HEK293 (cell line): ENCODE measurements at regions not wholly inside any gene's neighbourhood (a gene's known extent, or its start where the extent isn't known, plus 50 kb on each side); places are given as distances from the start of the nearest gene placed in this dataset.
"Not testable (repeated sequence)": the region's sequence is repeated elsewhere in the genome, so short reads cannot be mapped to it uniquely, and the experiment has no call there.

Experiments used
- CTCF ChIA-PET: fragments of 350-600 bp; formaldehyde crosslinking; extraction: SDS; loops from one replicate; lab custom pipeline; 2021; ENCODE audit warnings: antibody characterized with exemption; lab: Yijun Ruan, JAX
- POLR2A ChIA-PET: fragments of 300-600 bp; formaldehyde crosslinking; extraction: SDS; loops from one replicate; lab custom pipeline; 2020; ENCODE audit warnings: antibody characterized with exemption, inconsistent platforms; lab: Yijun Ruan, JAX
- H3K27ac ChIP-seq: fragments of 200-500 bp; sonication (Bioruptor generic); 2 replicates; pipeline ENCODE4 v1.5.1; 2014; ENCODE audit warnings: low read depth, low read length, control low read depth, inconsistent platforms; ENCODE audit errors: extremely low read depth
- H3K36me3 ChIP-seq, 2 experiments: fragments of 200-500 bp in 1 of 2; sonication (Bioruptor generic) in 1 of 2; 1 replicate in 1 of 2; 2 replicates in 1 of 2; pipeline ENCODE4 v1.5.1; 2014 to 2017; ENCODE audit warnings: inconsistent platforms in 2 of 2, low read length in 2 of 2; ENCODE audit not compliant: control insufficient read depth in 2 of 2, insufficient read depth in 1 of 2
- H3K4me1 ChIP-seq: fragments of 200-500 bp; sonication (Bioruptor generic); 2 replicates; pipeline ENCODE4 v1.5.1; 2014; ENCODE audit warnings: mild to moderate bottlenecking, low read length, inconsistent platforms; ENCODE audit not compliant: control insufficient read depth, insufficient read depth
- H3K4me3 ChIP-seq: 2 replicates; pipeline ENCODE4 v1.5.1; 2011; ENCODE audit warnings: low read depth, mild to moderate bottlenecking, control low read depth, low read length, moderate library complexity
- H3K9me3 ChIP-seq: fragments of 200-500 bp; sonication (Bioruptor generic); 2 replicates; pipeline ENCODE4 v1.5.1; 2014; ENCODE audit warnings: low read depth, low read length, inconsistent platforms; ENCODE audit not compliant: control insufficient read depth, insufficient read depth
- RBAK ChIP-seq: fragments of 450-650 bp; formaldehyde crosslinking; IDR thresholded peaks from 2 replicates; pipeline ENCODE4 v1.5.1; 2016; ENCODE audit warnings: missing biosample characterization, missing genetic modification characterization
- SCRT1 ChIP-seq: fragments of 450-650 bp; formaldehyde crosslinking; IDR thresholded peaks from 2 replicates; pipeline ENCODE4 v1.5.1; 2016; ENCODE audit warnings: missing biosample characterization, missing genetic modification characterization, borderline replicate concordance
- TCF7L2 ChIP-seq: IDR thresholded peaks from 2 replicates; pipeline ENCODE4 v1.6.1; 2011; ENCODE audit warnings: low read depth, mild to moderate bottlenecking, inconsistent platforms, low read length, moderate library complexity, borderline replicate concordance
- ZNF10 ChIP-seq: fragments of 450-650 bp; formaldehyde crosslinking; IDR thresholded peaks from 2 replicates; pipeline ENCODE4 v1.5.1; 2017; ENCODE audit warnings: missing biosample characterization, missing genetic modification characterization
- ZNF16 ChIP-seq: fragments of 450-650 bp; formaldehyde crosslinking; IDR thresholded peaks from 2 replicates; pipeline ENCODE4 v1.5.1; 2016; ENCODE audit warnings: low read depth, missing biosample characterization, missing genetic modification characterization
- ZNF366 ChIP-seq: fragments of 450-650 bp; formaldehyde crosslinking; conservative IDR thresholded peaks from 2 replicates; pipeline ENCODE4 v1.5.1; 2016; ENCODE audit warnings: missing biosample characterization, missing genetic modification characterization
- TF ChIP-seq, protein P1 (sequence below): fragments of 450-650 bp; formaldehyde crosslinking; IDR thresholded peaks from 2 replicates; pipeline ENCODE4 v1.5.1; 2016; ENCODE audit warnings: missing biosample characterization, missing genetic modification characterization
- TF ChIP-seq, protein P2 (sequence below): fragments of 450-650 bp; formaldehyde crosslinking; conservative IDR thresholded peaks from 2 replicates; pipeline ENCODE4 v1.5.1; 2016; ENCODE audit warnings: low read depth, missing biosample characterization, missing genetic modification characterization

DNA sequence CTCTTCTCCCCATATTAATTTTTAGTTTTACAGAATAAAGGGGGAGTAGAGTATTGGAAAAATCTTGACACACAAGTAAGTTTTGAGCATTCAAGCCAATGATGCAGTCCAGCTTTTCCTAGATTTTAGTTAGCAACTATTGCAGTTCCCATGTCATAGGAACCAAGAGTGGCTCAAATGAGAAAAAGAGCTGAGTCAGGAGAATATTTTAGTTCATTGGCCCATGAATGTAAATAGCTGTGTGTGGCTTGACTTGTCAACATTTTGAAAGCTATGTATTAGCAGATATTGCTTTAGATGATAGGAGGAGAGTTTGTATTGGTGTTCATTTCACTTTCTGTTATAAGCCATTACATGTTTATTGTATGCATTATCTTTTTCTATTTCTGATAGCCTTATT is 853.7 kb downstream of the PLOD2 start (continued):
- TF ChIP-seq, protein P1, sequence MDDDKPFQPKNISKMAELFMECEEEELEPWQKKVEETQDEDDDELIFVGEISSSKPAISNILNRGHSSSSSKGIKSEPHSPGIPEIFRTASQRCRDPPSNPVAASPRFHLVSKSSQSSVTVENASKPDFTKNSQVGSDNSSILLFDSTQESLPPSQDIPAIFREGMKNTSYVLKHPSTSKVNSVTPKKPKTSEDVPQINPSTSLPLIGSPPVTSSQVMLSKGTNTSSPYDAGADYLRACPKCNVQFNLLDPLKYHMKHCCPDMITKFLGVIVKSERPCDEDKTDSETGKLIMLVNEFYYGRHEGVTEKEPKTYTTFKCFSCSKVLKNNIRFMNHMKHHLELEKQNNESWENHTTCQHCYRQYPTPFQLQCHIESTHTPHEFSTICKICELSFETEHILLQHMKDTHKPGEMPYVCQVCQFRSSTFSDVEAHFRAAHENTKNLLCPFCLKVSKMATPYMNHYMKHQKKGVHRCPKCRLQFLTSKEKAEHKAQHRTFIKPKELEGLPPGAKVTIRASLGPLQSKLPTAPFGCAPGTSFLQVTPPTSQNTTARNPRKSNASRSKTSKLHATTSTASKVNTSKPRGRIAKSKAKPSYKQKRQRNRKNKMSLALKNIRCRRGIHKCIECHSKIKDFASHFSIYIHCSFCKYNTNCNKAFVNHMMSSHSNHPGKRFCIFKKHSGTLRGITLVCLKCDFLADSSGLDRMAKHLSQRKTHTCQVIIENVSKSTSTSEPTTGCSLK (tag by site-specific recombination): no peak
- no peak for TF ChIP-seq ZNF366 (tag by site-specific recombination)

DNA sequence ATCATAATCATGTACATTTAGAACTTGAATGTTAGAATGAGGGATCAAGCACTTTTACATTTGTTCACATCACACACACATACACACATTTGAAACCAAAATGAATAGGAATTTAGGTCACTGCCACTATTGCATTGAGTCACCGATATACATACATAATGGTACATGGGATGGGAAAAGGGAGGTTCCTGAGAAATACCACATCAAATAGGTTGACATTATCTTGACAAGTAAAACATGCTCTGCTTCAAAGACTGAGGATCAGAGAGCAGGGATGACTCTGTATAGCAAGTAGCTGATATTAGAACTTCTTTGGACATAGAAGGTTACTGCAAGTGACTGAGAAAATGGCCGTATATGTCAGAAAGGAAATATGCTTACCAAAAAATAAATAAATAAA is 847.2 kb downstream of the PLOD2 start:
- Histone ChIP-seq H3K4me1 (no peaks in the 10 kb centered on the region), H3K4me3 (no peak overlapping the region), H3K9me3 (no peaks in the 10 kb centered on the region), H3K36me3 (no peaks in the 10 kb centered on the region), H3K27ac (no peak overlapping the region)
- POLR2A ChIA-PET: no interaction called here
- TF ChIP-seq TCF7L2: no peak
- CTCF ChIA-PET: no interaction called here

DNA sequence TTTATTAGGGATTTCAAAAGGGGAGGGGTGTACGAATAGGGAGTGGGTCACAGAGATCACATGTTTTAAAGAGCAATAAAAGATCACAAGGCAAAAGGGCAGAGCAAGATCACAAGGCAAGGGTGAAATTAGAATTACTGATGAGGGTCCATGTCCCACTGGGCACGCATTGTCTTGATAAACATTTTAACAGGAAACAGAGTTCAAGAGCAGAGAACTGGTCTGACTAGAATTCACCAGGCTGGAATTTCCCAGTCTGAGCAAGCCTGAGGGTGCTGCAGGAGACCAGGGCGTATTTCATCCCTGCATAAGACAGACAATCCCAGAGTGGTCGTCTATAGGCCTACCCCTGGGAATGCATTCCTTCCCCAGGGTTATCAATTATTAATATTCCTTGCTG is 844.7 kb downstream of the PLOD2 start:
- H3K27ac ChIP-seq, H3K36me3 ChIP-seq, H3K4me3 ChIP-seq, H3K4me1 ChIP-seq, H3K9me3 ChIP-seq, CTCF ChIA-PET, POLR2A ChIA-PET: not testable (repeated sequence)

DNA sequence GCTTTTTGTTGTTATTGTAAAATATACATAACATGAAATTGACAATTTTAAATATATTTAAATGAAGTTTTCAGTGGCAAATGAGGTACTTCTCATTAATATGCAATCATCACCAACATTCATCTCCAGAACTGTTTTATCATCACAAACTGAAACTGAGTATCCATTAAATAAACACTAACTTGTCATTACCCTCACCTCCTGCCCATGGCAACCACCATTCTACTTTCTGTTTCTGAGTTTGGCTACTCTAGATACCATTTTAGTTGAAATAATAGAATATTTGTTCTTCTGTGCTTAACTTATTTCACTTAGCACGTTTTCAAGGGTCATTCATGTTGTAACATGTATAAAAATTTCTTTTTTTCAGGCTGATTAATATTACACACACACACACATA is 834.3 kb downstream of the PLOD2 start:
- POLR2A ChIA-PET: no interaction called here
- no peaks in the 10 kb centered on the region for H3K4me1 ChIP-seq
- no peaks in the 10 kb centered on the region for H3K36me3 ChIP-seq
- no peak overlapping the region for H3K4me3 ChIP-seq
- no peaks in the 10 kb centered on the region for H3K9me3 ChIP-seq
- no peak overlapping the region for H3K27ac ChIP-seq
- CTCF ChIA-PET: no interaction called here
- TF ChIP-seq, protein P2, sequence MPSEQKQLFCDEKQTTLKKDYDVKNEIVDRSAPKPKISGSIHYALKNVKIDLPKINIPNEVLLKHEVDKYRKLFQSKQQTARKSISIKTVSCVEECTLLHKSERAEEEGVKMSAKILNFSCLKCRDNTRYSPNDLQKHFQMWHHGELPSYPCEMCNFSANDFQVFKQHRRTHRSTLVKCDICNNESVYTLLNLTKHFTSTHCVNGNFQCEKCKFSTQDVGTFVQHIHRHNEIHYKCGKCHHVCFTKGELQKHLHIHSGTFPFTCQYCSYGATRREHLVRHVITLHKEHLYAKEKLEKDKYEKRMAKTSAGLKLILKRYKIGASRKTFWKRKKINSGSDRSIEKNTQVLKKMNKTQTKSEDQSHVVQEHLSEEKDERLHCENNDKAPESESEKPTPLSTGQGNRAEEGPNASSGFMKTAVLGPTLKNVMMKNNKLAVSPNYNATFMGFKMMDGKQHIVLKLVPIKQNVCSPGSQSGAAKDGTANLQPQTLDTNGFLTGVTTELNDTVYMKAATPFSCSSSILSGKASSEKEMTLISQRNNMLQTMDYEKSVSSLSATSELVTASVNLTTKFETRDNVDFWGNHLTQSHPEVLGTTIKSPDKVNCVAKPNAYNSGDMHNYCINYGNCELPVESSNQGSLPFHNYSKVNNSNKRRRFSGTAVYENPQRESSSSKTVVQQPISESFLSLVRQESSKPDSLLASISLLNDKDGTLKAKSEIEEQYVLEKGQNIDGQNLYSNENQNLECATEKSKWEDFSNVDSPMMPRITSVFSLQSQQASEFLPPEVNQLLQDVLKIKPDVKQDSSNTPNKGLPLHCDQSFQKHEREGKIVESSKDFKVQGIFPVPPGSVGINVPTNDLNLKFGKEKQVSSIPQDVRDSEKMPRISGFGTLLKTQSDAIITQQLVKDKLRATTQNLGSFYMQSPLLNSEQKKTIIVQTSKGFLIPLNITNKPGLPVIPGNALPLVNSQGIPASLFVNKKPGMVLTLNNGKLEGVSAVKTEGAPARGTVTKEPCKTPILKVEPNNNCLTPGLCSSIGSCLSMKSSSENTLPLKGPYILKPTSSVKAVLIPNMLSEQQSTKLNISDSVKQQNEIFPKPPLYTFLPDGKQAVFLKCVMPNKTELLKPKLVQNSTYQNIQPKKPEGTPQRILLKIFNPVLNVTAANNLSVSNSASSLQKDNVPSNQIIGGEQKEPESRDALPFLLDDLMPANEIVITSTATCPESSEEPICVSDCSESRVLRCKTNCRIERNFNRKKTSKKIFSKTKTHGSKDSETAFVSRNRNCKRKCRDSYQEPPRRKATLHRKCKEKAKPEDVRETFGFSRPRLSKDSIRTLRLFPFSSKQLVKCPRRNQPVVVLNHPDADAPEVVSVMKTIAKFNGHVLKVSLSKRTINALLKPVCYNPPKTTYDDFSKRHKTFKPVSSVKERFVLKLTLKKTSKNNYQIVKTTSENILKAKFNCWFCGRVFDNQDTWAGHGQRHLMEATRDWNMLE (tag by site-specific recombination): no peak
- TF ChIP-seq ZNF10 (tag by site-specific recombination): no peak
- TF ChIP-seq ZNF16 (tag by site-specific recombination): no peak
- TF ChIP-seq RBAK (tag by site-specific recombination): no peak
- no peak for TF ChIP-seq SCRT1 (tag by site-specific recombination)

DNA sequence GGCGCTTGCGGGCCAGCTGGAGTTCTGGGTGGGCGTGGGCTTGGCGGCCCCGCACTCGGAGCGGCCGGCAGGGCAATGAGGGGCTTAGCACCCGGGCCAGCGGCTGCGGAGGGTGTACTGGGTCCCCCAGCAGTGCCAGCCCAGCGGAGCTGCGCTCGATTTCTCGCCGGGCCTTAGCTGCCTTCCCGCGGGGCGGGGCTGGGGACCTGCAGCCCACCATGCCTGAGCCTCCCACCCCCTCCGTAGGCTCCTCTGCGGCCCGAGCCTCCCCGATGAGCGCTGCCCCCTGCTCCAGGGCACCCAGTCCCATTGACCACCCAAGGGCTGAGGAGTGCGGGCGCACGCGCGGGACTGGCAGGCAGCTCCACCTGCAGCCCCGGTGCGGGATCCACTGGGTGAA is 827.6 kb downstream of the PLOD2 start:
- H3K4me3 ChIP-seq, H3K27ac ChIP-seq, H3K36me3 ChIP-seq, POLR2A ChIA-PET, CTCF ChIA-PET, H3K9me3 ChIP-seq, H3K4me1 ChIP-seq: not testable (repeated sequence)
